Body of pancreas (tissue), 4 donors: ENCODE measurements at regions not wholly inside any gene's neighbourhood (a gene's known extent, or its start where the extent isn't known, plus 50 kb on each side); places are given as distances from the start of the nearest gene placed in this dataset.
A peak's percentile ranks its signal among the peaks of the same experiment; 100 is the strongest.

Experiments used
- ATAC-seq: fragments of 150-250 bp; one replicate; pipeline ENCODE4 v1.9.1; 2016
- DNase-seq, 4 donors: peaks; one replicate each; pipeline ENCODE4 v3.0.0-alpha.2; 2019
- H3K27ac ChIP-seq, 4 donors: fragments of 200-600 bp; sonication (generic); 1 replicate in 3 of 4; 2 replicates in 1 of 4; pipeline versions ENCODE4 v1.5.1 to v1.6.1; 2016 to 2019; ENCODE audit warnings: mild to moderate bottlenecking in 1 of 4, mixed read lengths in 1 of 4, moderate library complexity in 1 of 4
- H3K27me3 ChIP-seq, 2 donors: fragments of 200-600 bp; sonication (generic); one replicate each; pipeline ENCODE4 v1.6.0; 2016; ENCODE audit warnings: mild to moderate bottlenecking in 1 of 2
- H3K36me3 ChIP-seq, 2 donors: fragments of 200-600 bp; sonication (generic); replicated peaks in 1 of 2; 2 replicates each; pipeline ENCODE4 v1.5.1; 2016; ENCODE audit warnings: low read depth in 2 of 2; ENCODE audit not compliant: insufficient read depth in 1 of 2
- H3K4me1 ChIP-seq: fragments of 200-600 bp; sonication (generic); one replicate; pipeline ENCODE4 v1.6.0; 2016
- H3K4me3 ChIP-seq, 2 donors: fragments of 200-600 bp; sonication (generic); 1 replicate in 1 of 2; 2 replicates in 1 of 2; pipeline ENCODE4 v1.5.1; 2016 to 2019
- H3K9me3 ChIP-seq, 3 donors: fragments of 200-600 bp; sonication (generic); 1 replicate in 2 of 3; 2 replicates in 1 of 3; pipeline ENCODE4 v1.5.1; 2016
- POLR2A ChIP-seq, 3 donors: fragments of 450-650 bp; IDR thresholded peaks; one replicate each; pipeline ENCODE4 v1.6.1; 2016; ENCODE audit warnings: antibody characterized with exemption in 3 of 3, mild to moderate bottlenecking in 2 of 3
- WGBS, 2 donors: methylation state at CpG; one replicate each; pipeline ENCODE4 v1.1.5; 2017; 5-methylcytosine and 5-hydroxymethylcytosine counted together
- intact Hi-C: fragments of 100-400 bp; cut with DNase I; formaldehyde crosslinking; loops from one replicate; pipeline ENCODE4 v1.15.1; 2023
- TF ChIP-seq, protein P1 (sequence below), 7 experiments: fragments of 450-650 bp in 4 of 7; fragments of 200-600 bp in 3 of 7; sonication (generic) in 3 of 7; IDR thresholded peaks; one replicate each; pipeline ENCODE4 v1.5.1; 2016 to 2019; ENCODE audit warnings: antibody characterized with exemption in 7 of 7

DNA sequence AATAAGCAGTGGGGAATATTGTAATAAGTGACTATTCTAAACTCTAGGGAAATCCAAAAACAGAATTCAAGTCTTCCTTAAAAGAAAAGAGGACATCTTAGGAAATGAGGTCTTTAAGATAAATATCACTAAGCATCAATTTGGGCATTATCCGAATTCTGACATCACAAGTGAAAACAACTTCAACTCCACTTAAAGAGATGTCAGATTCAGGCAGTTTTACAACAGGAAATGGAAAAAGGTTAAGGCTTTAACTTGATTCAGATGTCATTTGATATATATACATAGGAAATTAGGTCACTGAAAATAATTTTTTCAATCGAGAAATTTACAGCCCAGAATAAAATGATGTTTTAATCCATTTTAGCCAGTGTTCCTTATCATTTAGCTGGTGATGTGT lies 435.4 kb downstream of the SETD4 start:
- Histone ChIP-seq H3K36me3 (no peaks in the 10 kb centered on the region), H3K4me3 (no peak overlapping the region), H3K9me3 (no peaks in the 10 kb centered on the region), H3K27ac (no peak overlapping the region), H3K27me3 (no peaks in the 10 kb centered on the region), H3K4me1 (no peaks in the 10 kb centered on the region)
- ATAC-seq (no peak), DNase-seq (no peak)
- intact Hi-C loops: no loop called here
- WGBS, 2 donors: 46 to 53% methylated on average over 2 of the region's 2 CpGs
- TF ChIP-seq POLR2A (IDR thresholded peaks at IDR 0.05): no peak
- TF ChIP-seq, protein P1, sequence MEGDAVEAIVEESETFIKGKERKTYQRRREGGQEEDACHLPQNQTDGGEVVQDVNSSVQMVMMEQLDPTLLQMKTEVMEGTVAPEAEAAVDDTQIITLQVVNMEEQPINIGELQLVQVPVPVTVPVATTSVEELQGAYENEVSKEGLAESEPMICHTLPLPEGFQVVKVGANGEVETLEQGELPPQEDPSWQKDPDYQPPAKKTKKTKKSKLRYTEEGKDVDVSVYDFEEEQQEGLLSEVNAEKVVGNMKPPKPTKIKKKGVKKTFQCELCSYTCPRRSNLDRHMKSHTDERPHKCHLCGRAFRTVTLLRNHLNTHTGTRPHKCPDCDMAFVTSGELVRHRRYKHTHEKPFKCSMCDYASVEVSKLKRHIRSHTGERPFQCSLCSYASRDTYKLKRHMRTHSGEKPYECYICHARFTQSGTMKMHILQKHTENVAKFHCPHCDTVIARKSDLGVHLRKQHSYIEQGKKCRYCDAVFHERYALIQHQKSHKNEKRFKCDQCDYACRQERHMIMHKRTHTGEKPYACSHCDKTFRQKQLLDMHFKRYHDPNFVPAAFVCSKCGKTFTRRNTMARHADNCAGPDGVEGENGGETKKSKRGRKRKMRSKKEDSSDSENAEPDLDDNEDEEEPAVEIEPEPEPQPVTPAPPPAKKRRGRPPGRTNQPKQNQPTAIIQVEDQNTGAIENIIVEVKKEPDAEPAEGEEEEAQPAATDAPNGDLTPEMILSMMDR (IDR thresholded peaks at IDR 0.05): no peak

DNA sequence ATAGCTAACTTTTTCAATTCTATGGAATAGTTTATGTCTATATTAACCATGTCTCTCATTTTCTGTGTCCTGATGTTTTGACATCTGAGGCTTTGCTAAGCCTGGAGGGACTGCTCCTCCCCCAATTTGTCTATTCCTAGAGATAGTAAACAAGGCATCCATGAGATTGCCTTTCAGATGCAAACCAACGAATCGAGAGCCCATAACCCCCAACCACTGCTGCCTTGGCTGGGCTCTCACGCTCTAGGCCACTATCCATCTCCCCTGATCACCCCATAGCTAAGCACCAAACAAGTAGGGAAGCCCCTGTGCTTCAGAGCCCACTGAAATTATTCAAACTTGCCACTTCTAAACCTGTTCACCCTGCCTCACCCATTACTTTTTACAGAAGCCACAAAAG lies 437.7 kb downstream of the SETD4 start:
- Histone ChIP-seq H3K4me3 (no peak overlapping the region), H3K27me3 (no peaks in the 10 kb centered on the region), H3K4me1 (no peaks in the 10 kb centered on the region), H3K36me3 (no peaks in the 10 kb centered on the region), H3K27ac (no peak overlapping the region), H3K9me3 (no peaks in the 10 kb centered on the region)
- intact Hi-C loops: no loop called here
- DNase-seq: no peak
- no peak for TF ChIP-seq POLR2A (IDR thresholded peaks at IDR 0.05)
- 91% methylated on average over 3 of the region's 3 CpGs for WGBS, 2 donors
- ATAC-seq: no peak

DNA sequence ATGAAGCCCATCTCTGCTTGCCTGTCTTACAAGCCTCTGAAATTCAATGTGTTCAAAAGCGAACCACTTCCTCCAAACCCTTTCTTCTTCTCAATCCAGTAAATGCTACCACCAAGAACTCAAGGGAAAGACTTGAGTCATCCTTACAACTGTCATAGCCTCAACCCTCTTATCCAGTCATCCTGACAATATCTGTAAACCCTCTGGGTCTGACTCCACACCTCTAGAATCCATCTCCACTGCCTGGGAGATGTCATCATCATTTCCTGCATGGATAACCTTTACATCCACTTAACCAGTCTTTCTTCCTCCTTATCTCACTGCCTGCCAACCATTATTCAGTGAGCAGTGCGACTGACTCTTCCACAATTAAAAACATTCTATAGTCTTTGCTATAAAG lies 441.1 kb downstream of the SETD4 start:
- Histone ChIP-seq H3K36me3 (no peaks in the 10 kb centered on the region), H3K27me3 (no peaks in the 10 kb centered on the region), H3K9me3 (no peaks in the 10 kb centered on the region), H3K27ac (no peak overlapping the region), H3K4me1 (peaks cover 7% of the 10 kb centered on the region), H3K4me3 (no peak overlapping the region)
- DNase-seq (no peak), ATAC-seq (no peak)
- TF ChIP-seq POLR2A (IDR thresholded peaks at IDR 0.05): no peak
- TF ChIP-seq, protein P1 (IDR thresholded peaks at IDR 0.05): no peak
- 68 to 78% methylated on average over 2 of the region's 2 CpGs for WGBS, 2 donors
- intact Hi-C loops: no loop called here

DNA sequence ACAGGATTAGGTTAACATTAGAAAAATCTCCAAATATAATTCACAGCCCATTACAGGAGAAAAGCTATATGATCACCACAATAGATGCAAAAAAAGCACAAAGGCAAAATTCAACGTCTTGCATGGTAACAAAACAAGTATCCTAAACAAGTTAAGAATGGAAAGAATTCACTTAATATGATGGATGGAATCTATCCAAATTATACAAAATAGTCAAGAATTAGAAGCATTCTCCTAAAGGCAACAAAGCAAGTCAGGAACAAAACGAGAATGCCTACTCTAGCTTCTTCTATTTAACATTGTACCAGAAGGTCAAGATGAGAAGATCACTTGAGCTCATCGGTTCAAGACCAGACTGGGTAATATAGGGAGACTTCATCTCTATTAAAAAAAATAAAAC lies 442.8 kb downstream of the SETD4 start:
- intact Hi-C loops: no loop called here
- DNase-seq (no peak), ATAC-seq (no peak)
- no peaks in the 10 kb centered on the region for H3K27me3 ChIP-seq
- TF ChIP-seq POLR2A (IDR thresholded peaks at IDR 0.05): no peak
- TF ChIP-seq, protein P1 (IDR thresholded peaks at IDR 0.05): no peak
- H3K36me3 ChIP-seq: no peaks in the 10 kb centered on the region
- H3K4me3 ChIP-seq: no peak overlapping the region
- no peak overlapping the region for H3K27ac ChIP-seq
- no peaks in the 10 kb centered on the region for H3K9me3 ChIP-seq
- peaks cover 7% of the 10 kb centered on the region for H3K4me1 ChIP-seq
- 65 to 74% methylated on average over 3 of the region's 3 CpGs for WGBS, 2 donors

- intact Hi-C loops: no loop called here
- H3K4me1 ChIP-seq: peaks cover 7% of the 10 kb centered on the region
- no peak overlapping the region for H3K27ac ChIP-seq
- DNase-seq (no peak), ATAC-seq (peak; percentile 35)
- H3K9me3 ChIP-seq: no peaks in the 10 kb centered on the region
- no peak overlapping the region for H3K4me3 ChIP-seq
- H3K27me3 ChIP-seq: no peaks in the 10 kb centered on the region
- 10 to 16% methylated on average over 4 of the region's 4 CpGs for WGBS, 2 donors
- no peaks in the 10 kb centered on the region for H3K36me3 ChIP-seq
- no peak for TF ChIP-seq POLR2A (IDR thresholded peaks at IDR 0.05)
- TF ChIP-seq, protein P1 (IDR thresholded peaks at IDR 0.05): peak in 5 of 7 experiments; percentile 13 to 61 (median 49)
Measured at GRCh38 chr21:35616090-35616489, 444.2 kb downstream of the SETD4 start.
